Kidney (tissue), 13 donors: ENCODE measurements at regions not wholly inside any gene's neighbourhood (a gene's known extent, or its start where the extent isn't known, plus 50 kb on each side); places are given as distances from the start of the nearest gene placed in this dataset.

ENCODE experiments used
- DNase-seq, 5 donors: peaks; one replicate each; pipeline ENCODE4 v3.0.0-alpha.2; 2013 to 2020
- FAIRE-seq: peaks from 2 replicates; lab custom pipeline; 2012; peaks lifted over from hg19 to GRCh38; lab: Jason Lieb, UNC
- H3K27ac ChIP-seq, 2 donors: one replicate each; pipeline ENCODE4 v1.7.0; 2013; ENCODE audit warnings: low read depth in 2 of 2, low read length in 2 of 2, inconsistent platforms in 1 of 2
- H3K27me3 ChIP-seq: one replicate; pipeline ENCODE4 v1.7.1; 2013; ENCODE audit warnings: low read length, inconsistent platforms; ENCODE audit not compliant: control insufficient read depth, insufficient read depth
- H3K36me3 ChIP-seq, 3 donors: one replicate each; pipeline versions ENCODE4 v1.7.0 to v1.7.1; 2013; ENCODE audit warnings: low read length in 3 of 3, control low read depth in 1 of 3, inconsistent platforms in 1 of 3; ENCODE audit not compliant: insufficient read depth in 3 of 3, control insufficient read depth in 2 of 3
- H3K4me1 ChIP-seq, 3 donors: one replicate each; pipeline versions ENCODE4 v1.7.0 to v1.7.1; 2013; ENCODE audit warnings: low read length in 3 of 3, inconsistent platforms in 1 of 3, low read depth in 1 of 3; ENCODE audit not compliant: control insufficient read depth in 2 of 3, insufficient read depth in 2 of 3
- H3K4me3 ChIP-seq, 3 donors: one replicate each; pipeline versions ENCODE4 v1.7.0 to v1.8.1; 2013; ENCODE audit warnings: low read length in 3 of 3, control low read depth in 1 of 3, inconsistent platforms in 1 of 3
- H3K9ac ChIP-seq, 3 donors: one replicate each; pipeline versions ENCODE4 v1.7.0 to v1.7.1; 2013; ENCODE audit warnings: low read length in 3 of 3, control low read depth in 1 of 3, inconsistent platforms in 1 of 3
- H3K9me3 ChIP-seq, 3 donors: one replicate each; pipeline versions ENCODE4 v1.7.0 to v1.7.1; 2013; ENCODE audit warnings: low read length in 3 of 3, control low read depth in 1 of 3, inconsistent platforms in 1 of 3; ENCODE audit not compliant: control insufficient read depth in 2 of 3, insufficient read depth in 1 of 3
- CTCF ChIP-seq: IDR thresholded peaks from 3 replicates; pipeline ENCODE4 v1.5.1; 2012; ENCODE audit warnings: mild to moderate bottlenecking, moderate library complexity, borderline replicate concordance; ENCODE audit not compliant: insufficient read depth; ENCODE audit errors: extremely low read depth
- intact Hi-C: fragments of 100-400 bp; cut with DNase I; formaldehyde crosslinking; loops from one replicate; pipeline ENCODE4 v1.11.1; 2022
- donor health status: control.
- donor health status: control.
- donor health status: control.
- donor health status: control.
- donor health status: control.
- donor health status: DM: yes; HTN: yes; CAD: no.
- donor health status: Normal renal cell carcinoma (clear cell type).

- Histone ChIP-seq H3K4me3 (no peak overlapping the region), H3K27ac (no peak overlapping the region), H3K9me3 (no peaks in the 10 kb centered on the region), H3K36me3 (no peaks in the 10 kb centered on the region), H3K4me1 (no peaks in the 10 kb centered on the region), H3K27me3 (no peaks in the 10 kb centered on the region), H3K9ac (no peak overlapping the region)
- no peak for FAIRE-seq
- DNase-seq: no peak
- no peak for TF ChIP-seq CTCF
- intact Hi-C loops: no loop called here
Measured at GRCh38 chr1:113269168-113269963, 120.9 kb upstream of the MAGI3 start.

DNA sequence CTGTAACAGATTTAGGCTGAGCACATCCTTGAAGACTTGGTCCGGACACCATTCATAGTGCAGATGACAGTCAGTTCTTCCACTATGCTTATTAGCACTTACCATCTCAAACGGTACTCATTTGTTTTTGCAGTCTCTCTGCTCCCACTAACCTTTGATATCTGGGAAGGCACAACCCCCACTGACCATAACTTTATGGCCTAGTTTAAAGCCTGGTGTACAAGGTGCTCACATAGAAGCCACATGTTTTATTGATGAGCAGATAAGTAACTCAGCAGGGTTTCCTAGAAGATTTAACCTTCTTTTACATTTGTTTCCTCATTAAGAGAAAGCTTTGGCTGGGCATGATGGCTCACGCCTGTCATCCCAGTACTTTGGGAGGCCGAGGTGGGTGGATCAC is 119.3 kb upstream of the MAGI3 start:
- Histone ChIP-seq H3K27ac (no peak overlapping the region), H3K9me3 (no peaks in the 10 kb centered on the region), H3K4me3 (no peak overlapping the region), H3K27me3 (no peaks in the 10 kb centered on the region), H3K9ac (no peak overlapping the region), H3K36me3 (no peaks in the 10 kb centered on the region), H3K4me1 (no peaks in the 10 kb centered on the region)
- TF ChIP-seq CTCF: no peak
- FAIRE-seq (no peak), DNase-seq (no peak)
- intact Hi-C loops: no loop called here

GRCh38 chr1:113275083-113275482 is 115.2 kb upstream of the MAGI3 start:
- Histone ChIP-seq H3K27me3 (no peaks in the 10 kb centered on the region), H3K4me3 (no peak overlapping the region), H3K9me3 (no peaks in the 10 kb centered on the region), H3K4me1 (no peaks in the 10 kb centered on the region), H3K36me3 (no peaks in the 10 kb centered on the region), H3K9ac (no peak overlapping the region), H3K27ac (no peak overlapping the region)
- intact Hi-C loops: no loop called here
- no peak for DNase-seq
- no peak for FAIRE-seq
- no peak for TF ChIP-seq CTCF
